ENCODE measurements at regions not wholly inside any gene's neighbourhood (a gene's known extent, or its start where the extent isn't known, plus 50 kb on each side); places are given as distances from the start of the nearest gene placed in this dataset.

DNA sequence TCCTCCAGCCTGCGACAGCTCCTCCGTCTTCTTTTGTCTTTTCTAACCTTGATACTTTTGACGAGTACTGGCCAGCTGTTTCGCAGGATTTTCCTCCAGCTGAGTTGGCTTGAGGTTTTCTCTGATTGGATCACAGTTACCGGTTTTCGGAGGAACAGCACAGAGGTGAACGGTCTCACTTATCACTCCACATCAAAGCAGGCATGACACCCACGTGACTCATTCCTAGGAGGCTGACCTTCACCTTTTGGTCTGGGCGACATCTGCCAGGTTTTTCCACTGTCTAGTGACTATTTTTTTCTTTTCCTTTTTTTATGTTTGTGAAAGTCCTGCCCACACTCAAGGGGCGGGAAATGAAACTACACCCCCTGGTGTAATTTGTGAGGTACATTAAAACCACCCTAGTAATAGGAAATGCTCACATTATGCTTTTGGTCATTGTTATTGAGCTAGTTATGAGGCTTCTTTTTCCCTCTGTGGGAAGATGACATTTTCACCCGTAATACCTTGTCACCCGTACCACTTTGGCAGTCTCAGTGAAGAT is 319.2 kb downstream of the GADD45G start:
- Histone ChIP-seq H3K18ac (ENCODE audit: low read length) (no peak overlapping the region), H2AFZ (ENCODE audit: insufficient read depth, low read length, poor library complexity) (no peak overlapping the region), H3K4ac (ENCODE audit: low read depth, low read length) (no peak overlapping the region), H3K27ac (ENCODE audit: low read depth, low read length) (peak overlapping the region; percentile 59), H2BK120ac (ENCODE audit: insufficient read depth, low read length, poor library complexity) (peak overlapping the region; percentile 78), H3K9ac (ENCODE audit: low read length) (no peak overlapping the region), H2BK5ac (ENCODE audit: low read depth, low read length, poor library complexity) (peak overlapping the region; percentile 52), H3K79me1 (ENCODE audit: low read length) (peaks cover 36% of the 10 kb centered on the region), H4K12ac (ENCODE audit: low read depth, low read length) (peak overlapping the region; percentile 29), H3K27me3 (ENCODE audit: insufficient read depth, low read length) (no peaks in the 10 kb centered on the region), H2BK12ac (ENCODE audit: low read length) (peak overlapping the region; percentile 97), H3K14ac (ENCODE audit: low read length) (peak overlapping the region; percentile 8), H4K91ac (ENCODE audit: low read depth, low read length) (peak overlapping the region; percentile 93), H3K79me2 (ENCODE audit: control insufficient read depth, insufficient read depth, low read length, poor library complexity) (peaks cover 2% of the 10 kb centered on the region), H2AK5ac (ENCODE audit: low read length) (peak overlapping the region; percentile 88), H3K9me3 (ENCODE audit: insufficient read depth, low read depth, low read length) (peaks cover 2% of the 10 kb centered on the region), H3K36me3 (ENCODE audit: control insufficient read depth in 1 of 2, insufficient read depth in 2 of 2, low read length in 2 of 2) (no peaks in the 10 kb centered on the region), H3K23ac (ENCODE audit: low read length) (no peak overlapping the region), H3K4me3 (ENCODE audit: low read depth, low read length) (no peak overlapping the region), H3K4me1 (ENCODE audit: control insufficient read depth in 1 of 2, insufficient read depth in 2 of 2, low read length in 2 of 2) (peaks cover 32 to 42% of the 10 kb centered on the region in 2 experiments), H3K4me2 (ENCODE audit: low read length) (no peak overlapping the region), H4K8ac (ENCODE audit: low read depth, low read length) (no peak overlapping the region)
- peak; percentile 77 to 88 for DNase-seq
- no CpG with 5 or more reads among the region's 12 CpGs for WGBS (ENCODE audit: extremely low coverage, insufficient coverage, insufficient read length)

DNA sequence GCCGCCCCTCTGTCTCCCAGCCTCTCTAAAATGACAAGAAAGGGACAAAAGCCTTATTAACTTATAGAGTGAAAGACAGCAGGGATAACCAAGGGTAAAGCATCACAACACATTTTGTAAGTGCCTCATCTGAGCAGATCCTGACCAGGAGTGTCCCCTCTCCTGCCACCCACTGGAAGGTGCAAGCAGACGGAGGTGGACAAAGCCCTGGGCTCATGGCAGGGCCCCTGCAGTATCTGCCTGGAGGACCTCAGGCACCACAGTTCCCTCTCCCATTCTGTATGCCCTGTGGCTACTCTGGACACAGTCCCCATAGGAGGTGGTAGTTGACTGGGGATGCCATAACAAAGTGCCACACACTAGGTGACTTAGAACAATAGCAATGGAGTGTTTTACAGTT is 319.8 kb downstream of the GADD45G start:
- Histone ChIP-seq H3K18ac (ENCODE audit: low read length) (peak overlapping the region; percentile 51), H3K79me2 (ENCODE audit: control insufficient read depth, insufficient read depth, low read length, poor library complexity) (peaks cover 2% of the 10 kb centered on the region), H3K4me3 (ENCODE audit: low read depth, low read length) (no peak overlapping the region)

DNA sequence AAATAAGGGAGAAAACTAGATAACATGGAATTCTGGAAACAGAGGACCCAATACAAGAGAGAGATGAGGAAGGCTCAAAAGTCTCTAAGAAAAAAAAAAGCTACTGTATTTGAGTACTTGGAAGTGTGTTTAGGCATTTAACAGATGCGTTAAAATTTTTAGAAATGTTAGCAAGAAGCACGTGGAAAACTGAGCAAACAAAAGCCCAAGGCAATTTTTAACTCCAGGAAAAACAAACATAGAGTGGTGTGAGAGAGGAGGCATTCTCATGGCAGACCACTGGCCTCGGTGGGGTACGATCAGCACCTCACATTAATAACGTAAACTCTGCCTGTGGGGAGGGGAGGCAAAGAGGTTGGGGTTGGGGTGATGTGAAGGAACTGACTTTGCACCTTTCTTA is 321.4 kb downstream of the GADD45G start:
- Histone ChIP-seq H3K27ac (ENCODE audit: low read depth, low read length) (no peak overlapping the region), H3K4me1 (ENCODE audit: control insufficient read depth in 1 of 2, insufficient read depth in 2 of 2, low read length in 2 of 2) (peaks cover 28 to 42% of the 10 kb centered on the region in 2 experiments), H3K18ac (ENCODE audit: low read length) (no peak overlapping the region), H3K9me3 (ENCODE audit: insufficient read depth, low read depth, low read length) (peaks cover 2% of the 10 kb centered on the region), H4K12ac (ENCODE audit: low read depth, low read length) (no peak overlapping the region), H3K4me2 (ENCODE audit: low read length) (no peak overlapping the region), H2AK5ac (ENCODE audit: low read length) (no peak overlapping the region), H3K79me2 (ENCODE audit: control insufficient read depth, insufficient read depth, low read length, poor library complexity) (peaks cover 2% of the 10 kb centered on the region), H3K27me3 (ENCODE audit: insufficient read depth, low read length) (no peaks in the 10 kb centered on the region), H3K4me3 (ENCODE audit: low read depth, low read length) (no peak overlapping the region), H2BK12ac (ENCODE audit: low read length) (no peak overlapping the region), H3K9ac (ENCODE audit: low read length) (no peak overlapping the region), H3K23ac (ENCODE audit: low read length) (no peak overlapping the region), H3K4ac (ENCODE audit: low read depth, low read length) (no peak overlapping the region), H2BK5ac (ENCODE audit: low read depth, low read length, poor library complexity) (no peak overlapping the region), H3K79me1 (ENCODE audit: low read length) (peaks cover 32% of the 10 kb centered on the region), H2AFZ (ENCODE audit: insufficient read depth, low read length, poor library complexity) (no peak overlapping the region), H2BK120ac (ENCODE audit: insufficient read depth, low read length, poor library complexity) (no peak overlapping the region), H4K91ac (ENCODE audit: low read depth, low read length) (no peak overlapping the region), H3K14ac (ENCODE audit: low read length) (no peak overlapping the region), H4K8ac (ENCODE audit: low read depth, low read length) (no peak overlapping the region), H3K36me3 (ENCODE audit: control insufficient read depth in 1 of 2, insufficient read depth in 2 of 2, low read length in 2 of 2) (no peaks in the 10 kb centered on the region)
- WGBS (ENCODE audit: extremely low coverage, insufficient coverage, insufficient read length), result no CpG with 5 or more reads among the region's 5 CpGs
- DNase-seq, result no peak

More for the DNA sequence above, 319.8 kb downstream of the GADD45G start:
- H2BK120ac ChIP-seq (ENCODE audit: insufficient read depth, low read length, poor library complexity), result peak overlapping the region; percentile 78
- peaks cover 2% of the 10 kb centered on the region for H3K9me3 ChIP-seq (ENCODE audit: insufficient read depth, low read depth, low read length)
- no peaks in the 10 kb centered on the region for H3K36me3 ChIP-seq (ENCODE audit: control insufficient read depth in 1 of 2, insufficient read depth in 2 of 2, low read length in 2 of 2)
- peak overlapping the region; percentile 75 for H3K14ac ChIP-seq (ENCODE audit: low read length)
- no peak for DNase-seq
- no peak overlapping the region for H3K9ac ChIP-seq (ENCODE audit: low read length)
- peak overlapping the region; percentile 5 for H3K27ac ChIP-seq (ENCODE audit: low read depth, low read length)
- H3K4me1 ChIP-seq (ENCODE audit: control insufficient read depth in 1 of 2, insufficient read depth in 2 of 2, low read length in 2 of 2), result peaks cover 35 to 47% of the 10 kb centered on the region in 2 experiments
- H3K4ac ChIP-seq (ENCODE audit: low read depth, low read length), result peak overlapping the region; percentile 28
- H3K27me3 ChIP-seq (ENCODE audit: insufficient read depth, low read length), result no peaks in the 10 kb centered on the region
- H4K91ac ChIP-seq (ENCODE audit: low read depth, low read length), result peak overlapping the region; percentile 93
- no peak overlapping the region for H3K4me2 ChIP-seq (ENCODE audit: low read length)
- no peak overlapping the region for H4K12ac ChIP-seq (ENCODE audit: low read depth, low read length)
- no CpG with 5 or more reads among the region's 2 CpGs for WGBS (ENCODE audit: extremely low coverage, insufficient coverage, insufficient read length)
- H2BK12ac ChIP-seq (ENCODE audit: low read length), result peak overlapping the region; percentile 97
- peak overlapping the region; percentile 52 for H2BK5ac ChIP-seq (ENCODE audit: low read depth, low read length, poor library complexity)
- peaks cover 36% of the 10 kb centered on the region for H3K79me1 ChIP-seq (ENCODE audit: low read length)
- H4K8ac ChIP-seq (ENCODE audit: low read depth, low read length), result peak overlapping the region; percentile 32
- no peak overlapping the region for H3K23ac ChIP-seq (ENCODE audit: low read length)
- H2AK5ac ChIP-seq (ENCODE audit: low read length), result peak overlapping the region; percentile 88
- H2AFZ ChIP-seq (ENCODE audit: insufficient read depth, low read length, poor library complexity), result no peak overlapping the region

DNA sequence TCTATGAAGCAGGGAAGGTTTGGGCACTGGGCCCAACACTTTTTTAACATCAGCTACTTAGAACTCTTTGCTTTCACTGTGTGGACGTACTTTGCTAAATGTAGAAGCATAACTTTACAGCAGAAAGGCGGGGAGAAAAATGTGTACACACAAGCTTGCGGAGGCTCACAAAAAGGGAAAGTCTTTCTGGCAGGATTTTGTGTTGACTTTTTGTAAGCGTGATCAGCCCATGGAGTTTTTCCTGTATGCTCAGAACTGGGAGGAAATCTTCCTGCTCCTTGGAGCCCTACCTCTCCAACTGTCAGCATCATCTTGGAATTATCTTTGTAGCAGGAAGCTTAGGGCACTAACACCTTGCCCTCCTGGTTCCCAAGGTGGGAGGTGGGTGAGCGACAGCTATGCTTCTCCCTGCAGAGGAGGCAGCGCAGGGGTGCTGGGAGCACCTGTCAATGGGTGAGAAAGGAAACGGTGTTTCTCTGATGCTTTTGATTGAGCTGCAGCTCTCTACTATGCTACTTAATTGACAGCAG is 321.9 kb downstream of the GADD45G start:
- Histone ChIP-seq H3K4me2 (ENCODE audit: low read length) (no peak overlapping the region), H3K79me2 (ENCODE audit: control insufficient read depth, insufficient read depth, low read length, poor library complexity) (peaks cover 2% of the 10 kb centered on the region), H2BK5ac (ENCODE audit: low read depth, low read length, poor library complexity) (no peak overlapping the region), H3K27me3 (ENCODE audit: insufficient read depth, low read length) (no peaks in the 10 kb centered on the region), H3K4me1 (ENCODE audit: control insufficient read depth in 1 of 2, insufficient read depth in 2 of 2, low read length in 2 of 2) (peaks cover 26 to 40% of the 10 kb centered on the region in 2 experiments), H4K12ac (ENCODE audit: low read depth, low read length) (no peak overlapping the region), H3K14ac (ENCODE audit: low read length) (no peak overlapping the region), H3K23ac (ENCODE audit: low read length) (no peak overlapping the region), H2BK12ac (ENCODE audit: low read length) (no peak overlapping the region), H3K4me3 (ENCODE audit: low read depth, low read length) (no peak overlapping the region), H3K79me1 (ENCODE audit: low read length) (peaks cover 29% of the 10 kb centered on the region), H3K36me3 (ENCODE audit: control insufficient read depth in 1 of 2, insufficient read depth in 2 of 2, low read length in 2 of 2) (no peaks in the 10 kb centered on the region), H3K4ac (ENCODE audit: low read depth, low read length) (no peak overlapping the region), H2AK5ac (ENCODE audit: low read length) (no peak overlapping the region), H2BK120ac (ENCODE audit: insufficient read depth, low read length, poor library complexity) (no peak overlapping the region), H2AFZ (ENCODE audit: insufficient read depth, low read length, poor library complexity) (no peak overlapping the region), H3K27ac (ENCODE audit: low read depth, low read length) (no peak overlapping the region), H4K91ac (ENCODE audit: low read depth, low read length) (no peak overlapping the region), H4K8ac (ENCODE audit: low read depth, low read length) (no peak overlapping the region), H3K9ac (ENCODE audit: low read length) (no peak overlapping the region), H3K18ac (ENCODE audit: low read length) (no peak overlapping the region), H3K9me3 (ENCODE audit: insufficient read depth, low read depth, low read length) (peaks cover 2% of the 10 kb centered on the region)
- no CpG with 5 or more reads among the region's 7 CpGs for WGBS (ENCODE audit: extremely low coverage, insufficient coverage, insufficient read length)
- DNase-seq, result no peak
